ENCODE measurements at regions not wholly inside any gene's neighbourhood (a gene's known extent, or its start where the extent isn't known, plus 50 kb on each side); places are given as distances from the start of the nearest gene placed in this dataset.

DNA sequence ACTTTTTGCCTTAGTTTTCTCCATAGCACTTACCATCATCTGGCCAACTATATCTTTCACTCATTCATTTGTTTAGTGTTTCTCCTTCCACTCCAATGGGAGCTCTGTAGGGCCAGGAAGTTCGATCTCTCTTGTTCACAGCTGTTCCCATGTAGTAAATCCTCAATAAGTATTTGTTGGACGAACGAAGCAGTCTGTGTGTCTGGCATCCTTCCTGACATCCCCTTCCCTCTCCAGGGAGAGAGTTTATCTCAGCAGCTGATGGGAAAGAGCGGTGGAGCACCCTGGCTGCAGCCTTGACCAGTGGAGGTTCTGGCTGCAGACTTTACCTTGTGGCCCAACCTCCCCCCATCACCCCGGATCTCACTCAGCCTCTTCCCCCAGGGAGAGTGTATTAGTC is 141.7 kb downstream of the CHST1 start:
- H3K36me3 ChIP-seq (replicated peaks in 1 of 2), result no peaks in the 10 kb centered on the region
- intact Hi-C loops (cut with DNase I), result no loop called here
- H3K4me1 ChIP-seq (replicated peaks in 1 of 2), result no peaks in the 10 kb centered on the region
- DNase-seq, result no peak
- TF ChIP-seq POLR2A (IDR thresholded peaks at IDR 0.05) (no peak), CTCF (IDR thresholded peaks at IDR 0.05) (no peak)
- no peak overlapping the region for H3K27ac ChIP-seq
- no peak overlapping the region for H3K4me3 ChIP-seq
- 60 to 81% (median 66%) methylated on average over 4 to 5 of the region's 5 CpGs for WGBS, 4 donors
- no peaks in the 10 kb centered on the region for H3K9me3 ChIP-seq (replicated peaks in 1 of 3)
- H3K27me3 ChIP-seq, result no peaks in the 10 kb centered on the region

- 79 to 85% (median 83%) methylated on average over 5 of the region's 5 CpGs for WGBS, 4 donors
- no peak for TF ChIP-seq POLR2A (IDR thresholded peaks at IDR 0.05)
- no peak for TF ChIP-seq CTCF (IDR thresholded peaks at IDR 0.05)
- intact Hi-C loops (cut with DNase I), result no loop called here
- Histone ChIP-seq H3K27me3 (no peaks in the 10 kb centered on the region), H3K4me1 (replicated peaks in 1 of 2) (no peaks in the 10 kb centered on the region), H3K36me3 (replicated peaks in 1 of 2) (no peaks in the 10 kb centered on the region), H3K4me3 (no peak overlapping the region), H3K9me3 (replicated peaks in 1 of 3) (no peaks in the 10 kb centered on the region), H3K27ac (no peak overlapping the region)
- DNase-seq, result no peak
Observed at GRCh38 chr11:45518833-45519535, 146.4 kb downstream of the CHST1 start.

- DNase-seq, result no peak
- TF ChIP-seq POLR2A (IDR thresholded peaks at IDR 0.05) (no peak), CTCF (IDR thresholded peaks at IDR 0.05) (no peak)
- Histone ChIP-seq H3K4me1 (replicated peaks in 1 of 2) (no peaks in the 10 kb centered on the region), H3K36me3 (replicated peaks in 1 of 2) (no peaks in the 10 kb centered on the region), H3K27ac (no peak overlapping the region), H3K9me3 (replicated peaks in 1 of 3) (no peaks in the 10 kb centered on the region), H3K27me3 (no peaks in the 10 kb centered on the region), H3K4me3 (no peak overlapping the region)
- WGBS, 4 donors, result 86 to 92% (median 88%) methylated on average over 22 of the region's 22 CpGs
- intact Hi-C loops (cut with DNase I), result no loop called here
Observed at GRCh38 chr11:45518141-45518832, 147.1 kb downstream of the CHST1 start.

- Histone ChIP-seq H3K27ac (no peak overlapping the region), H3K4me3 (no peak overlapping the region), H3K36me3 (replicated peaks in 1 of 2) (no peaks in the 10 kb centered on the region), H3K4me1 (replicated peaks in 1 of 2) (no peaks in the 10 kb centered on the region), H3K27me3 (no peaks in the 10 kb centered on the region), H3K9me3 (replicated peaks in 1 of 3) (no peaks in the 10 kb centered on the region)
- intact Hi-C loops (cut with DNase I), result no loop called here
- DNase-seq, result no peak
- WGBS, 4 donors, result 82 to 96% (median 93%) methylated on average over 10 to 11 of the region's 11 CpGs
- TF ChIP-seq POLR2A (IDR thresholded peaks at IDR 0.05) (no peak), CTCF (IDR thresholded peaks at IDR 0.05) (no peak)
Observed at GRCh38 chr11:45517171-45517770, 148.2 kb downstream of the CHST1 start.
